ENCODE measurements at regions not wholly inside any gene's neighbourhood (a gene's known extent, or its start where the extent isn't known, plus 50 kb on each side); places are given as distances from the start of the nearest gene placed in this dataset.
"Not testable (repeated sequence)": the region's sequence is repeated elsewhere in the genome, so short reads cannot be mapped to it uniquely, and the experiment has no call there.

DNA sequence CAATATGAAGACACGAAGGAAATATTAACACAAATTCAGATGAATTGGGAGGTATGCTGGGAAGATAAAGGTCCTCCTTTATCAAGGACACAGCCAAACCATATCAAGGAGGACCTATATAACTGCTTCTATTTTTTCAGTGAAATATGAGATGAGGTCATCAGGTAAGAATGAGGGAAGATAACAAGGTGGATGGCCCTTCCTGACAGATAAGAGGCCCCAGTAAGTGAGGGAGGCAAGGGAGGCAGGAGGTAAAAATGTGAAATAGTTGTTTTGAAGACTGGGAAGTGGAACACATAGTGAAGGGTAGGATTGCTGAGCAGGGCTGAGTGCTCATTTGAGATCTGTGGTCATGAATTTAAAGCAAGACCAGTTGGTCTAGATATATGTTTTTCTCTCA, 60.0 kb upstream of the FOXE1 start:
- Mint-ChIP-seq H3K36me3 (ENCODE audit: insufficient read depth, unreplicated experiment) (no peaks in the 10 kb centered on the region), H3K27ac (ENCODE audit: low read depth, unreplicated experiment) (no peak overlapping the region), H3K27me3 (ENCODE audit: insufficient read depth, unreplicated experiment) (no peaks in the 10 kb centered on the region), H3K4me1 (ENCODE audit: insufficient read depth, unreplicated experiment) (no peaks in the 10 kb centered on the region), H3K9me3 (ENCODE audit: unreplicated experiment) (no peaks in the 10 kb centered on the region), H3K4me3 (ENCODE audit: unreplicated experiment) (no peak overlapping the region)
- ChIA-PET CTCF (interaction anchor here (0.6 to 0.7 kb wide), 2 partner anchors 87 to 110 kb away, joined by 3 to 4 read pairs; no protein-coding TSS in a partner anchor), POLR2A (no interaction called here)
- TF ChIP-seq, protein P1, sequence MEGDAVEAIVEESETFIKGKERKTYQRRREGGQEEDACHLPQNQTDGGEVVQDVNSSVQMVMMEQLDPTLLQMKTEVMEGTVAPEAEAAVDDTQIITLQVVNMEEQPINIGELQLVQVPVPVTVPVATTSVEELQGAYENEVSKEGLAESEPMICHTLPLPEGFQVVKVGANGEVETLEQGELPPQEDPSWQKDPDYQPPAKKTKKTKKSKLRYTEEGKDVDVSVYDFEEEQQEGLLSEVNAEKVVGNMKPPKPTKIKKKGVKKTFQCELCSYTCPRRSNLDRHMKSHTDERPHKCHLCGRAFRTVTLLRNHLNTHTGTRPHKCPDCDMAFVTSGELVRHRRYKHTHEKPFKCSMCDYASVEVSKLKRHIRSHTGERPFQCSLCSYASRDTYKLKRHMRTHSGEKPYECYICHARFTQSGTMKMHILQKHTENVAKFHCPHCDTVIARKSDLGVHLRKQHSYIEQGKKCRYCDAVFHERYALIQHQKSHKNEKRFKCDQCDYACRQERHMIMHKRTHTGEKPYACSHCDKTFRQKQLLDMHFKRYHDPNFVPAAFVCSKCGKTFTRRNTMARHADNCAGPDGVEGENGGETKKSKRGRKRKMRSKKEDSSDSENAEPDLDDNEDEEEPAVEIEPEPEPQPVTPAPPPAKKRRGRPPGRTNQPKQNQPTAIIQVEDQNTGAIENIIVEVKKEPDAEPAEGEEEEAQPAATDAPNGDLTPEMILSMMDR (IDR thresholded peaks at IDR 0.05; ENCODE audit: unreplicated experiment): no peak
- no TSS peak for BruUV-seq (replicated peaks)
- no peak for DNase-seq (ENCODE audit: unreplicated experiment)
- intact Hi-C loops (cut with micrococcal nuclease): no loop called here

DNA sequence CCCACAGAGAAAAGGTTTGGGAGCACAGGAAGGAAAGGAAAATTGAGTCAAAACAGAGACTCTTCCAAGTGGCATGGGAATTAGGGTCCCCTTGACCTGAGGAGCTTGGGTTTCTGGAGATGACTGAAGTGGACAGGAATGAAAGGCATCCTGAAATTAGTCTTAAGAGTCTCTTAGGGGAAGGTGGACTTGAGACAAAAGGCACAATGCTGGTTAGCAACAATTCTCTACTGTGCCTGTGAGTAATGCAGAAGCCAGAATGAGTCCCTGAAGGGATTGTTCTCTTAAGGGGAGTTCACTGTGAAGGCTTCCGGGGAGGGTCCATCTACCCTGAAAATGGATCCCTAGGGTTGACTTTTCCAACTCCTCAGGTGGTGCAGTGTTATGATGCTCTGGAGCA, 58.4 kb upstream of the FOXE1 start:
- Mint-ChIP-seq H3K4me1 (ENCODE audit: insufficient read depth, unreplicated experiment) (no peaks in the 10 kb centered on the region), H3K36me3 (ENCODE audit: insufficient read depth, unreplicated experiment) (no peaks in the 10 kb centered on the region), H3K9me3 (ENCODE audit: unreplicated experiment) (no peaks in the 10 kb centered on the region), H3K27ac (ENCODE audit: low read depth, unreplicated experiment) (no peak overlapping the region), H3K4me3 (ENCODE audit: unreplicated experiment) (no peak overlapping the region), H3K27me3 (ENCODE audit: insufficient read depth, unreplicated experiment) (no peaks in the 10 kb centered on the region)
- ChIA-PET POLR2A (no interaction called here), CTCF (no interaction called here)
- intact Hi-C loops (cut with micrococcal nuclease): no loop called here
- no TSS peak for BruUV-seq (replicated peaks)
- TF ChIP-seq, protein P1 (IDR thresholded peaks at IDR 0.05; ENCODE audit: unreplicated experiment): no peak
- DNase-seq (ENCODE audit: unreplicated experiment): no peak

DNA sequence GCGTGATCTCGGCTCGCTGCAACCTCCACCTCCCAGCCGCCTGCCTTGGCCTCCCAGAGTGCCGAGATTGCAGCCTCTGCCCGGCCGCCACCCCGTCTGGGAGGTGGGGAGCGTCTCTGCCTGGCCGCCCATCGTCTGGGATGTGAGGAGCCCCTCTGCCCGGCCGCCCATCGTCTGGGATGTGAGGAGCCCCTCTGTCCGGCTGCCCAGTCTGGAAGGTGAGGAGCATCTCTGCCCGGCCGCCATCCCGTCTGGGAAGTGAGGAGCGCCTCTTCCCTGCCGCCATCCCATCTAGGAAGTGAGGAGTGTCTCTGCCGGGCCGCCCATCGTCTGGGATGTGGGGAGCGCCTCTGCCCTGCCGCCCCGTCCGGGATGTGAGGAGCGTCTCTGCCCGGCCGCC, 56.9 kb upstream of the FOXE1 start:
- CTCF ChIA-PET; intact Hi-C loops (cut with micrococcal nuclease): not testable (repeated sequence)

DNA sequence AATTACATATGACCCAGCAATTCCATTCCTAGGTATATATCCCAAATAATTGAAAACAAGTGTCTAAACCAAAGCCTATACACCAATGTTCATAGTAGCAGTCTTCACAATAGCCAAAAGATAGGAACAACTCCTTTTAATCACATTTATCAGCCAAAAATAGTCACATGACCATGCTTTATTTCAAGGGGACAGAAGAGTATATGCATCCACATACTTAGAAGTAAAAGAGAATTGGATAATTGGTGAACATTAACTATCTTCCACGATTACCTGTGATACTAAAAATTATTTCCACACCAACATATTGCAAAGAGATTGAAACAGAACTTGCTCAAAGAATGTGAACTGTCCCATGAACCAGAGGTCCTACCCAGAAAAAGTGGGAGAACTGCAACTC, 51.8 kb upstream of the FOXE1 start:
- no peaks in the 10 kb centered on the region for H3K9me3 Mint-ChIP-seq (ENCODE audit: unreplicated experiment)
- no TSS peak for BruUV-seq (replicated peaks)
- intact Hi-C loops (cut with micrococcal nuclease): loop anchor here (5.0 kb wide), 1 partner anchor 89 kb away; no protein-coding TSS in a partner anchor
- CTCF ChIA-PET: no interaction called here
- POLR2A ChIA-PET: interaction anchor here (1.4 kb wide), 1 partner anchor 11 kb away, joined by 3 read pairs; no protein-coding TSS in a partner anchor
- H3K4me1 Mint-ChIP-seq (ENCODE audit: insufficient read depth, unreplicated experiment): peaks cover 15% of the 10 kb centered on the region
- DNase-seq (ENCODE audit: unreplicated experiment): no peak
- no peak overlapping the region for H3K4me3 Mint-ChIP-seq (ENCODE audit: unreplicated experiment)
- TF ChIP-seq, protein P1 (IDR thresholded peaks at IDR 0.05; ENCODE audit: unreplicated experiment): no peak
- peaks cover 18% of the 10 kb centered on the region for H3K36me3 Mint-ChIP-seq (ENCODE audit: insufficient read depth, unreplicated experiment)
- H3K27me3 Mint-ChIP-seq (ENCODE audit: insufficient read depth, unreplicated experiment): no peaks in the 10 kb centered on the region
- H3K27ac Mint-ChIP-seq (ENCODE audit: low read depth, unreplicated experiment): no peak overlapping the region

More for the DNA sequence above, 56.9 kb upstream of the FOXE1 start:
- H3K27me3 Mint-ChIP-seq (ENCODE audit: insufficient read depth, unreplicated experiment); H3K9me3 Mint-ChIP-seq (ENCODE audit: unreplicated experiment); POLR2A ChIA-PET; H3K36me3 Mint-ChIP-seq (ENCODE audit: insufficient read depth, unreplicated experiment); H3K4me3 Mint-ChIP-seq (ENCODE audit: unreplicated experiment); H3K27ac Mint-ChIP-seq (ENCODE audit: low read depth, unreplicated experiment); BruUV-seq (replicated peaks); H3K4me1 Mint-ChIP-seq (ENCODE audit: insufficient read depth, unreplicated experiment); DNase-seq (ENCODE audit: unreplicated experiment): not testable (repeated sequence)

DNA sequence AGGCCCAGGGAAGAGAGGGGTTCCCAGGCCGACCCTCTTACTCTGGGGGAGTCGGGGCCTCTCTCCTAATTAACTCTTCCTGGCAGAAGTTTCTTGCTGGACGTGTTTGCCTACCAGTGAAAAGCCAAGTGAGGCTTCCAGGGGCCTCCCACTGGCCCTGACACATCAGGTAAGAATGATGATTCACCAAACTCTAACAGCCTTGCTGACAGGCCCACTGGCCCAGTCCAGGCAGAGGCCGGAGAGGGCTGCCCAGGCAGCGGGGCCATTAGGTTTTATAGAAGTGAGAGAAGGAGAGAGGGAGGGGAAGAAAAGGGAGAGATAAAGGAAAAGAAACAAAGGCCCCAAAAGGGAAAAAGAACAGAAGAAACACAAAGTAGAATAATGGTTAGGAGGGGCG, 50.8 kb upstream of the FOXE1 start:
- DNase-seq (ENCODE audit: unreplicated experiment): peak; percentile 70
- Mint-ChIP-seq H3K27me3 (ENCODE audit: insufficient read depth, unreplicated experiment) (no peaks in the 10 kb centered on the region), H3K36me3 (ENCODE audit: insufficient read depth, unreplicated experiment) (peaks cover 18% of the 10 kb centered on the region), H3K4me3 (ENCODE audit: unreplicated experiment) (peak overlapping the region; percentile 79), H3K27ac (ENCODE audit: low read depth, unreplicated experiment) (peak overlapping the region; percentile 93), H3K9me3 (ENCODE audit: unreplicated experiment) (no peaks in the 10 kb centered on the region), H3K4me1 (ENCODE audit: insufficient read depth, unreplicated experiment) (peaks cover 25% of the 10 kb centered on the region)
- intact Hi-C loops (cut with micrococcal nuclease): loop anchor here (2.0 to 5.0 kb wide), 3 partner anchors 35 to 90 kb away; no protein-coding TSS in a partner anchor
- ChIA-PET CTCF (interaction anchor here (0.6 to 1.0 kb wide), 3 partner anchors 25 to 237 kb away, joined by 3 to 4 read pairs (median 3); no protein-coding TSS in a partner anchor), POLR2A (interaction anchor here (0.6 to 1.5 kb wide), 5 partner anchors 10 to 88 kb away, joined by 3 to 8 read pairs (median 4); no protein-coding TSS in a partner anchor)
- TF ChIP-seq, protein P1 (IDR thresholded peaks at IDR 0.05; ENCODE audit: unreplicated experiment): no peak
- no TSS peak for BruUV-seq (replicated peaks)

All from MCF 10A (cell line).